Right atrium auricular region (tissue), 2 donors: ENCODE measurements at regions not wholly inside any gene's neighbourhood (a gene's known extent, or its start where the extent isn't known, plus 50 kb on each side); places are given as distances from the start of the nearest gene placed in this dataset.

Experiments used
- DNase-seq: peaks from one replicate; pipeline ENCODE4 v3.0.0-alpha.2; 2019; ENCODE audit warnings: low spot score
- H3K27ac ChIP-seq, 2 donors: fragments of 200-600 bp; sonication (generic); 1 replicate in 1 of 2; 2 replicates in 1 of 2; pipeline ENCODE4 v1.5.1; 2016 to 2019
- H3K27me3 ChIP-seq, 2 donors: fragments of 200-600 bp; sonication (generic); one replicate each; pipeline versions ENCODE4 v1.5.1 to v1.6.0; 2017 to 2019
- H3K36me3 ChIP-seq: fragments of 200-600 bp; sonication (generic); one replicate; pipeline ENCODE4 v1.5.1; 2016
- H3K4me1 ChIP-seq, 2 donors: fragments of 200-600 bp; sonication (generic); one replicate each; pipeline versions ENCODE4 v1.5.1 to v1.6.0; 2017 to 2019
- H3K4me3 ChIP-seq, 2 donors: fragments of 200-600 bp; sonication (generic); 1 replicate in 1 of 2; 2 replicates in 1 of 2; pipeline ENCODE4 v1.5.1; 2017 to 2019; ENCODE audit warnings: mild to moderate bottlenecking in 1 of 2, moderate library complexity in 1 of 2
- H3K9me3 ChIP-seq, 2 donors: fragments of 200-600 bp; sonication (generic); one replicate each; pipeline ENCODE4 v1.5.1; 2019
- TF ChIP-seq, protein P1 (sequence below), 2 donors: fragments of 200-600 bp; sonication (generic); IDR thresholded peaks; one replicate each; pipeline ENCODE4 v1.5.1; 2019; ENCODE audit warnings: antibody characterized with exemption in 2 of 2

DNA sequence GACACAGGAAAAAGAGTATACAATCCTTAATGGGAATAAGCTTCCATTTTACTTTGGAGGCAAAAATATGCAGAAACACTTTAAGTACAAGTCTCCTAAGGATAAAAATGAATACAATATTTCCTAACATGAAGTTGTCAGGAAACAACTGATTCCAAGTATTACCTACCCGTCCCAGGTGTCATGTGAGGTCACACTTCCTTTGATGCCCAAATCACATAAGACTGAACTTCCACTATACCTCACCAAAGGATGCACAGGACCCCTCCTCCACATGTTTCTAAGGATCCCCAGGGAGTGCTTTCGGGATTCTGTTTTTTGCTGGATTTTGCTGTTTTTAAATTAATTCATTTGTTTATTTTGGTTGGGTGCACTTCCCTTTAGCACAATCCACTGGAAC, 438.5 kb upstream of the TCF4 start:
- no peaks in the 10 kb centered on the region for H3K27me3 ChIP-seq
- no peaks in the 10 kb centered on the region for H3K9me3 ChIP-seq
- no peak overlapping the region for H3K4me3 ChIP-seq
- no peaks in the 10 kb centered on the region for H3K36me3 ChIP-seq
- TF ChIP-seq, protein P1, sequence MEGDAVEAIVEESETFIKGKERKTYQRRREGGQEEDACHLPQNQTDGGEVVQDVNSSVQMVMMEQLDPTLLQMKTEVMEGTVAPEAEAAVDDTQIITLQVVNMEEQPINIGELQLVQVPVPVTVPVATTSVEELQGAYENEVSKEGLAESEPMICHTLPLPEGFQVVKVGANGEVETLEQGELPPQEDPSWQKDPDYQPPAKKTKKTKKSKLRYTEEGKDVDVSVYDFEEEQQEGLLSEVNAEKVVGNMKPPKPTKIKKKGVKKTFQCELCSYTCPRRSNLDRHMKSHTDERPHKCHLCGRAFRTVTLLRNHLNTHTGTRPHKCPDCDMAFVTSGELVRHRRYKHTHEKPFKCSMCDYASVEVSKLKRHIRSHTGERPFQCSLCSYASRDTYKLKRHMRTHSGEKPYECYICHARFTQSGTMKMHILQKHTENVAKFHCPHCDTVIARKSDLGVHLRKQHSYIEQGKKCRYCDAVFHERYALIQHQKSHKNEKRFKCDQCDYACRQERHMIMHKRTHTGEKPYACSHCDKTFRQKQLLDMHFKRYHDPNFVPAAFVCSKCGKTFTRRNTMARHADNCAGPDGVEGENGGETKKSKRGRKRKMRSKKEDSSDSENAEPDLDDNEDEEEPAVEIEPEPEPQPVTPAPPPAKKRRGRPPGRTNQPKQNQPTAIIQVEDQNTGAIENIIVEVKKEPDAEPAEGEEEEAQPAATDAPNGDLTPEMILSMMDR (IDR thresholded peaks at IDR 0.05) = no peak
- peaks cover 0 to 4% of the 10 kb centered on the region in 2 donors for H3K4me1 ChIP-seq
- no peak for DNase-seq
- no peak overlapping the region for H3K27ac ChIP-seq

DNA sequence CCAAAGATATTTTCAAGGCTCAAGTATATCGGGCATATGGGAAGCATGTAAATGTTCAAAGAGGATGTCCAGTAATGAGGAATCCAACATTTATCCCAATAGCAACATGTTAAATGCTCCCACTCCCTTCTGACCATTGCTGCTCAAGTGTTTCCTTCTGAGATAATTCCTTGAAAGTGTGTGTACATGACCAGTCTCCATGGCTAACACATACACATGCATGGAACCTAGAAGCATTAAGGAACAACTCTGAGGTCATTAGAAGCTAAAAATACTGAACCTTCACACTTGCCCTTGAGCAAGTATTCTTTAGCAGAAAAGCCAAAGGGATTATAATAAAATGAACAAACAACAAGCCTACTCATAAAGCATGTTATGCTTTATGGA, 433.8 kb upstream of the TCF4 start:
- H3K4me1 ChIP-seq = peaks cover 0 to 7% of the 10 kb centered on the region in 2 donors
- no peak overlapping the region for H3K27ac ChIP-seq
- DNase-seq = no peak
- no peaks in the 10 kb centered on the region for H3K27me3 ChIP-seq
- TF ChIP-seq, protein P1 (IDR thresholded peaks at IDR 0.05) = no peak
- no peaks in the 10 kb centered on the region for H3K36me3 ChIP-seq
- H3K4me3 ChIP-seq = no peak overlapping the region
- H3K9me3 ChIP-seq = no peaks in the 10 kb centered on the region

DNA sequence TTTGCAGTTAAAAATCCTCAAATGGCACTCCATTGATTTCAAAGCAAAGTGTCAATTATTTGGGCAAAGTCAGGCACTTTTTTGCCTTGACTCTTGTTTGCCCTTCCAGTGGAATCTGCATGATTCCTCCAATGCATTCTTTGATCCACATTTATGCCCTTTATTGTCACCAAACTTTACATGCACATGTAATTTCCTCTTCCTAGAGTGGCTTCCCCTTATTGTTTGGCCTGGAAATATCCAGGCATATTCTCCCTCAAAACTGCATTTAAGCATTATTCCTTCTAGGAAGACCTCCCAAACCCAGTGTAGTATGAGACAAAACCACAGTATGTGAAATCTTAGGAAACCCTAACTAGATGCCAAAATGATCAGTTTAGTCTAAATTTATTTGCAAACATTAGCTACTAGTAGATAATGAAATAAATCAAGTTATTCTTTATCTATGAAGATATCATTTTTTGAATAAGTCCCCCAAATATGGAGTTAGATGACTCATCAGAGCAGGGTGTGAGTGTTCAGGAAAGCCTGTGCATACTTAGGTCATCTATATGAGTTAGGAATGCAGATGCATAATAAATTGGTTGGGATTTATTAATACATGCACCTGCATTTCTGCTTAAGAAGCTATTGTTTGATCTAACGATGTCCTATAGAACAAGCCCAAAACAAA, 433.3 kb upstream of the TCF4 start:
- TF ChIP-seq, protein P1 (IDR thresholded peaks at IDR 0.05) = no peak
- Histone ChIP-seq H3K4me3 (no peak overlapping the region), H3K9me3 (no peaks in the 10 kb centered on the region), H3K27ac (no peak overlapping the region), H3K36me3 (no peaks in the 10 kb centered on the region), H3K27me3 (no peaks in the 10 kb centered on the region), H3K4me1 (peaks cover 0 to 3% of the 10 kb centered on the region in 2 donors)
- no peak for DNase-seq

DNA sequence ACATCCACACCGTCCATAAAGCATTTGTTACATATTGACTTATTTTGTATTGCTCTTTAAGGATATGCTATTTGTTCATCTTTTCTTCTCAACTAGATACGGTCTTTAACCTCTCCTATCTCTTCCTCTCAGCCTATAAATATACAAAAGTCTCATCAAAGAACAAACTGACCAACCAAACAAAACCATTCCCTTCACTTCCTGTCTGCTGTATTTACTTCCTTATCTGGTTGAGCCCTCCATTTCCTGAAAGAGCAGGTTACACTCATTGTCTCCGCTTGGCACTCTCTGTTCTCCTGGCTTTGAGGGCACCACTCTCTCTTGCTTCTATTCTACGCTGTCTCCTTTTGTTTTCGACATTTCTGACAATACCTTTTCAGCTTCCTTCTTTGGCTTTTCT, 431.9 kb upstream of the TCF4 start:
- no peak overlapping the region for H3K4me3 ChIP-seq
- H3K27me3 ChIP-seq = no peaks in the 10 kb centered on the region
- TF ChIP-seq, protein P1 (IDR thresholded peaks at IDR 0.05) = no peak
- H3K27ac ChIP-seq = no peak overlapping the region
- H3K9me3 ChIP-seq = no peaks in the 10 kb centered on the region
- peaks cover 0 to 3% of the 10 kb centered on the region in 2 donors for H3K4me1 ChIP-seq
- no peaks in the 10 kb centered on the region for H3K36me3 ChIP-seq
- no peak for DNase-seq

DNA sequence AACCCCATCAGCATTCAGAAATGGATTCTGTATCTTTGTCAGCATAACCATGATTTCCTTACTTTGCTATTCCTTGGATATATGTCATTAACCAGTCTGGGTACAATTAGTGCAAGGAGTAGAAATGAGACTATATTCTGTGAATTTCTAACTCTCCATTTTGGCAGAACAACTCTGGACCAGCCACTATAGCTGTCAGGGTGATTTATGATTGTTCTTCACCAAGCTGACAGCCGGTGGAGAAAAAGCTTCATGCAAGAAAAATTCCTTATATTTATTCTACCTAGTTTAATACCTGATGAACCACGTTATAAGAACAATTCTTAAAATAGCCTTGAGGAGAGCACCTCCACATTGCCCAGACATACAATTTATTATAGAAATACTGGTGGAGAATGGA, 431.2 kb upstream of the TCF4 start:
- no peak for DNase-seq
- no peaks in the 10 kb centered on the region for H3K36me3 ChIP-seq
- no peaks in the 10 kb centered on the region for H3K27me3 ChIP-seq
- no peak overlapping the region for H3K27ac ChIP-seq
- H3K4me1 ChIP-seq = peaks cover 0 to 3% of the 10 kb centered on the region in 2 donors
- no peaks in the 10 kb centered on the region for H3K9me3 ChIP-seq
- H3K4me3 ChIP-seq = no peak overlapping the region
- TF ChIP-seq, protein P1 (IDR thresholded peaks at IDR 0.05) = no peak

DNA sequence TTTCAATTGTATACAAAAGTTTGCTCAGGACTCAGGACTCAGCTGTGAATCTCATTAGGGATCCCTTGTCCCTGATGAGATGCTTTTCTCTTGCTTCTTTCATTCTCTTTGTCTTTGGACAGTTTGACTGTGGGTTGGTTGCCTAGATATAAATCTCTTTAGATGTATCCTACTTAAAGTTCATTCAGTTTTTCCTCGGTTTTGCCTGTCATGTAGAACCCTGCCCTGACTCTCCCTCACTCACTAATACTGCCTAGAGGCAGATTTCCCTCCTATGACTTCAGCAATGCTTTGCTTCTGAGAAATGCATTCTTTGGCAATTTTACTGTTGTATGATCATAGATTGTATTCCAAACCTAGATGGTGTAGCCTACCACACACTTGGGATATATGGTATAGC, 421.4 kb upstream of the TCF4 start:
- no peak for DNase-seq
- TF ChIP-seq, protein P1 (IDR thresholded peaks at IDR 0.05) = no peak
- no peak overlapping the region for H3K27ac ChIP-seq
- no peaks in the 10 kb centered on the region for H3K27me3 ChIP-seq
- no peaks in the 10 kb centered on the region for H3K36me3 ChIP-seq
- peaks cover 0 to 8% of the 10 kb centered on the region in 2 donors for H3K9me3 ChIP-seq
- no peaks in the 10 kb centered on the region for H3K4me1 ChIP-seq
- H3K4me3 ChIP-seq = no peak overlapping the region
